Right lobe of liver (tissue), 4 donors: ENCODE measurements at regions not wholly inside any gene's neighbourhood (a gene's known extent, or its start where the extent isn't known, plus 50 kb on each side); places are given as distances from the start of the nearest gene placed in this dataset.

Experiments used
- POLR2A ChIP-seq: fragments of 450-650 bp; IDR thresholded peaks from one replicate; pipeline ENCODE4 v1.6.1; 2017; ENCODE audit warnings: antibody characterized with exemption, mild to moderate bottlenecking
- TF ChIP-seq, protein P1 (sequence below), 4 donors: fragments of 200-600 bp in 3 of 4; fragments of 450-650 bp in 1 of 4; IDR thresholded peaks; one replicate each; pipeline versions ENCODE4 v1.5.1 to v1.8.0; 2016 to 2022; ENCODE audit warnings: antibody characterized with exemption in 4 of 4, mild to moderate bottlenecking in 2 of 4
- donor health status: DM: no; HTN: no; CAD: no.
- donor health status: DM: no; HTN: no; CAD: no.
- donor health status: DM: no; HTN: yes; CAD: no.

DNA sequence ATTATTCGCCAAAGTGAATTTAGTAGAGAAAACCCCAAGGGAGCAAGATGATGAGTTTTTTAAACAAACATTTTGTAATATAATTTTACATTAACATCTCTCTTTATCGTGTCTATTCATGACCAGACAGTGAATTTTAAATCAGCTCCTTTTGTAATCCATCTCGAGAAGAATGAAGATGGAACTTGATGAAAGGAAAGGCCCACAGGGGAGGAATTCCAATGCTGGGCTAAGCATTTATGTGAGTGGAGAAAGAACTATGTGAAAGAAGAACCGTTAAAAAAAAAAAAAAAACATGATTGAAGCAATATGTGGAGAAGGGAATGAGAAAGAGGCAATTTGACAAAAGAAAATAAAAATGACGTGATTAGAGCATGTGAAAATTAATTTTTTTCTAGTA is 170.6 kb downstream of the KCTD12 start:
- TF ChIP-seq, protein P1, sequence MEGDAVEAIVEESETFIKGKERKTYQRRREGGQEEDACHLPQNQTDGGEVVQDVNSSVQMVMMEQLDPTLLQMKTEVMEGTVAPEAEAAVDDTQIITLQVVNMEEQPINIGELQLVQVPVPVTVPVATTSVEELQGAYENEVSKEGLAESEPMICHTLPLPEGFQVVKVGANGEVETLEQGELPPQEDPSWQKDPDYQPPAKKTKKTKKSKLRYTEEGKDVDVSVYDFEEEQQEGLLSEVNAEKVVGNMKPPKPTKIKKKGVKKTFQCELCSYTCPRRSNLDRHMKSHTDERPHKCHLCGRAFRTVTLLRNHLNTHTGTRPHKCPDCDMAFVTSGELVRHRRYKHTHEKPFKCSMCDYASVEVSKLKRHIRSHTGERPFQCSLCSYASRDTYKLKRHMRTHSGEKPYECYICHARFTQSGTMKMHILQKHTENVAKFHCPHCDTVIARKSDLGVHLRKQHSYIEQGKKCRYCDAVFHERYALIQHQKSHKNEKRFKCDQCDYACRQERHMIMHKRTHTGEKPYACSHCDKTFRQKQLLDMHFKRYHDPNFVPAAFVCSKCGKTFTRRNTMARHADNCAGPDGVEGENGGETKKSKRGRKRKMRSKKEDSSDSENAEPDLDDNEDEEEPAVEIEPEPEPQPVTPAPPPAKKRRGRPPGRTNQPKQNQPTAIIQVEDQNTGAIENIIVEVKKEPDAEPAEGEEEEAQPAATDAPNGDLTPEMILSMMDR (IDR thresholded peaks at IDR 0.05) = no peak
- no peak for TF ChIP-seq POLR2A
